ENCODE measurements at regions not wholly inside any gene's neighbourhood (a gene's known extent, or its start where the extent isn't known, plus 50 kb on each side); places are given as distances from the start of the nearest gene placed in this dataset.

DNA sequence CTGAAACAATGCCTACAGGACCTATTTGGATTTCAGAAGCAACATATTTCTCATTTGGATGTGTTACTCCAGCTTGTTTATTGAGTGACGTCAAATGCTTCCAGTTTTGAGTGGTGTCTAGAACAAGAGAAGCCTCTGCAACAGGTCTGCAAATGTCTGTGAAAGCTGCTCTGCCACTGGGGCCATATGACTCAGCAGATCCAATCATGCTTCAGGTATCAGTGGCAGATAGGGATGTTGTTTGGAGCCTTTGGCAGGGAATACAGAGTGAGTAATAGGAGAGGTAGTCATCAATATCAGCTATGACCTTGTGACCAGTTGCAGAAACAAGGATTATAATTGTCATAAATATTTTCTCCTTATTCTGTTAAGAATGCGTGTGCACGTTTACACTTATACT lies 141.1 kb upstream of the ZXDA start:
- DNase-seq: no peak

DNA sequence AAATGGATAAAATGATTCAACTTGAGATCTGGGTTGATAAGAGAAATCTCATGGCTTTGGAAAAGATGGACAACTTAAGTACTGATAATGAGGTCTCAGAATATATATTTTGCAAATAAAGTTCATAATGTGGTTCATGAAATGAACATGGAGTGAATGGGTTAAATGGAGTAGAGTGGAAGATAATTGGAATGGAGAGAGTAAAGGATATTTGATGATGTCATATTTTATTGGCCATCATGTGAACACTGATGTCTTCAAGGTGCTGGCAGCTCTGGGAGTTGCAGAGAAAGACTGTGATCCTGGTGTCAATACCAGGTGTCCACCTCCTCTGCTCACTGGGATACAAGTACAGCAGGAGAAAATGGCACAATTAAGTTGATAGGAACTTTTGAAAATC lies 133.9 kb upstream of the ZXDA start:
- DNase-seq: no peak

DNA sequence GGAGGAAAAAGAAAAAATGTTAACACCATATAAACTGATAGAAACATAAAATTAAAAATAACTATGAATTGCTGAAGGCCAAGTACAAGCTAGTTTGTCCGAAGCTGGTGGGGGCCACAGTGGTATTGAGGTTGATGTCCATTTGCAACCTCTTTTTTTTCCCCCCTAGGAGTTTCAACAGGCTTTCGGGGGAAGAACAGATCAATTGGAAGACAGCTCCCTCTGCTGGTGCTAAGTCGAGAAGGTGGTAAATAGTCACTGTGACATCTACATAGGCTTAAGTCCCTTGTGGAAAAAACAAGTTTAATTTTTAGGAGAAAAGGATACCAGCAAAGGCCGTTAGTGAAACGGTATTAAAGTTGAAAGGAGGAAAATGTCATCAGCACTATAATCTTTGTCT lies 115.7 kb upstream of the ZXDA start:
- peak; percentile 23 to 27 for DNase-seq

DNA sequence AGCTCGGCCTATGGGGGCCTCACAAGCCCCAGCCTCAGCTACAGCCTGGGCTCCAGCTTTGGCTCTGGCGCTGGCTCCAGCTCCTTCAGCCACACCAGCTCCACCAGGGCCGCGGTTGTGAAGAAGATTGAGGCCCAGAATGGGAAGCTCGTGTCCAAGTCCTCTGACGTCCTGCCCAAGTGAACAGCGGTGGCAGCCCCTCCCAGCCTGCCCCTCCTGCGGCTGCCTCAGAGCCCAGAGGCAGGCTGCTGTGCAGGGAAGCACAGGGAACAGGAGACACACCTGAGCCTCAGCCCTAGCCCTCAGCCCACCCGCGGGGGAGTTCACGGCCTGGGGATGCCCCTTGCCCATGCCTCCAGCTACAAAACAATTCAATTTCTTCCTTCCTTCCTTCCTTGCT lies 75.7 kb upstream of the ZXDA start:
- DNase-seq: no peak

DNA sequence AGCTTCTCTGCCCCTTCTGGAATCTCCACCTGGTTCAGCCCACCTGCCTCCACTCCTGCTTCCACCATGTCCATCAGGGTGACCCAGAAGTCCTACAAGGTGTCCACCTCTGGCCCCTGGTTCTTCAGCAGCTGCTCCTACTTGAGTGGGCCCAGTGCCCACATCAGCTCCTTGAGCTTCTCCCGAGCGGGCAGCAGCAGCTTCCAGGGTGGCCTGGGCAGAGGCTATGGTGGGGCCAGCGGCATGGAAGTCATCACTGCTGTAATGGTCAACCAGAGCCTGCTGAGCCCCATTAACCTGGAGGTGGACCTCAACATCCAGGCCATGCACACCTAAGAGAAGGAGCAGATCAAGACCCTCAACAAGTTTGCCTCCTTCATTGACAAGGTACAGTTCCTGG lies 74.4 kb upstream of the ZXDA start:
- DNase-seq: no peak

DNA sequence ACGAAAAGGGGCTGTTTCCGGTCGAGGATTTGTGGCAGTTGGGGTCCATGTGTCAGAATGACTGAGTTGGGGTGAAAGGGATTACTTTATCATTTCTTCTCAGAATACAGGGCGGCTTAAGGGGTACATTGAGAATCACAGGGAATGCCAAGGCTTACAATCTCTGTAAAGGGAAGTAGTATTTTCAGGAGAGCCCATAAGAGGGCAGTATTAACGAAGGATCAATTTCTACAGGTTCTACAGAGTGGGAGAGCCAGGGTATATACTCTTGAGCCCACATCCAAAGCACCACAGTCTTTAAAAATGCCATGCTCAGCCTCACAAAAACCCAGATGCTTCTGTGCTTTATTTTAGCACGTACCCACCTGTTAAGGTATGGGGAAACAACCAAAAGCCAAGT lies 67.7 kb upstream of the ZXDA start:
- no peak for DNase-seq

DNA sequence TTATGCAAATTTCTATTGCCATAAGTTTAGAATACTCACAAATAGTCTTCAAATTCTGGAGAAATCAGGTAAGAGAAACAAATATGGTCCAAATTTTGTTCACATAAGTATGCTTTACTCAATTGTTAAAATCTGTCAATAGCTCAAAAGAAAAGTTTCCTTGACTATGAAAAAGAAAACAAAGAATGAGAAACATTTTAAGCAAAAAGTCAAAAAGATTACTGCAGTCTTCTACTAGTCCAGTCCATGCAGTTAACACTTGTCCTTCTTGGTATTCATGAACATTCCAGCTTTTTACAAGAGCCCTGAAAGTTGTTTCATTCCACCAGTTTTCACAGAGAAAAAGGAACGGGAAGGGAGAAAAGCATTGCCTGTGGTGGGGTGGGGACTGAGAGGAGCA lies 54.7 kb upstream of the ZXDA start:
- DNase-seq: no peak

Measured in CD4-positive, alpha-beta T cell treated with Interleukin-1 beta for 1 hour (primary cell).